GM12878 (cell line): ENCODE measurements at regions not wholly inside any gene's neighbourhood (a gene's known extent, or its start where the extent isn't known, plus 50 kb on each side); places are given as distances from the start of the nearest gene placed in this dataset.

Experiments
- ATAC-seq: fragments of 200-7000 bp; cut with Tn5 transposase; 3 replicates; pipeline ENCODE4 v1.9.1; 2020; ENCODE audit warnings: mild to moderate bottlenecking, moderate library complexity
- BruUV-seq: library from RNA; stranded (reverse); fragments of 400-500 nt; replicated peaks from 2 replicates; lab custom pipeline; 2021; lab: Mats Ljungman, UMichigan
- CTCF ChIA-PET: fragments of 300-600 bp; sonication (Branson Sonifier 250); formaldehyde crosslinking; extraction: SDS; loops from one replicate; lab custom pipeline; 2021; ENCODE audit warnings: inconsistent platforms; lab: Yijun Ruan, JAX
- POLR2A ChIA-PET: fragments of 350-600 bp; formaldehyde crosslinking; extraction: SDS; loops from one replicate; lab custom pipeline; 2021; ENCODE audit warnings: inconsistent platforms; lab: Charles Lee
- RAD21 ChIA-PET: fragments of 300-600 bp; sonication (Branson Sonifier 250); formaldehyde crosslinking; loops from one replicate; lab custom pipeline; 2023; ENCODE audit warnings: antibody characterized with exemption; ENCODE audit not compliant: unreplicated experiment; lab: Charles Lee
- SMC1A ChIA-PET: fragments of 300-600 bp; sonication (Branson Sonifier 250); formaldehyde crosslinking; loops from one replicate; lab custom pipeline; 2023; ENCODE audit not compliant: unreplicated experiment, uncharacterized antibody; lab: Charles Lee
- DNase-seq: peaks from one replicate; pipeline ENCODE4 v3.0.0-alpha.2; 2011; ENCODE audit warnings: low read depth, low spot score
- FAIRE-seq: peaks from 3 replicates; lab custom pipeline; 2011; peaks lifted over from hg19 to GRCh38; lab: Jason Lieb, UNC
- H2AFZ ChIP-seq: 2 replicates; pipeline ENCODE4 v1.6.0; 2011; ENCODE audit warnings: low read depth, low read length, control low read depth; ENCODE audit not compliant: control insufficient read depth
- H3K27ac ChIP-seq: 2 replicates; pipeline ENCODE4 v1.5.1; 2011; ENCODE audit warnings: control low read depth; ENCODE audit not compliant: control insufficient read depth, insufficient read depth
- H3K27me3 ChIP-seq, 2 experiments: replicated peaks in 1 of 2; 2 replicates each; pipeline versions ENCODE4 v1.6.0 to v1.6.1; 2011; ENCODE audit warnings: low read length in 1 of 2; ENCODE audit not compliant: control insufficient read depth in 2 of 2, insufficient read depth in 2 of 2
- H3K36me3 ChIP-seq, 2 experiments: 2 replicates each; pipeline ENCODE4 v1.5.1; 2011; ENCODE audit warnings: low read length in 1 of 2; ENCODE audit not compliant: control insufficient read depth in 2 of 2, insufficient read depth in 2 of 2
- H3K4me1 ChIP-seq: 2 replicates; pipeline ENCODE4 v1.6.1; 2011; ENCODE audit warnings: mild to moderate bottlenecking, low read length, moderate library complexity, mixed read lengths; ENCODE audit not compliant: control insufficient read depth, insufficient read depth
- H3K4me2 ChIP-seq: 2 replicates; pipeline ENCODE4 v1.6.0; 2011; ENCODE audit warnings: control low read depth; ENCODE audit not compliant: control insufficient read depth, insufficient read depth
- H3K4me3 ChIP-seq: fragments of 200-600 bp; sonication (generic); 2 replicates; pipeline ENCODE4 v1.5.1; 2016
- H3K79me2 ChIP-seq: 2 replicates; pipeline ENCODE4 v1.6.0; 2011; ENCODE audit warnings: low read length; ENCODE audit not compliant: control insufficient read depth, insufficient read depth
- H3K9ac ChIP-seq: 2 replicates; pipeline ENCODE4 v1.8.0; 2011; ENCODE audit warnings: low read length, control low read depth, mixed read lengths; ENCODE audit not compliant: control insufficient read depth, insufficient read depth
- H3K9me3 ChIP-seq: replicated peaks from 3 replicates; pipeline ENCODE4 v1.5.1; 2011; ENCODE audit warnings: mild to moderate bottlenecking, low read length; ENCODE audit not compliant: control insufficient read depth, insufficient read depth
- H4K20me1 ChIP-seq: 2 replicates; pipeline ENCODE4 v1.6.0; 2011; ENCODE audit not compliant: control insufficient read depth, insufficient read depth
- EGR1 ChIP-seq, 2 experiments: IDR thresholded peaks; 1 replicate in 1 of 2; 2 replicates in 1 of 2; pipeline ENCODE4 v1.6.1; 2011 to 2012; ENCODE audit warnings: low read depth in 2 of 2, low read length in 2 of 2, borderline replicate concordance in 1 of 2, mild to moderate bottlenecking in 1 of 2, moderate library complexity in 1 of 2
- HDGF ChIP-seq: fragments of 450-650 bp; IDR thresholded peaks from 2 replicates; pipeline ENCODE4 v1.6.1; 2016; ENCODE audit warnings: antibody characterized with exemption
- NR2C1 ChIP-seq: fragments of 450-650 bp; IDR thresholded peaks from 2 replicates; pipeline ENCODE4 v1.6.1; 2017; ENCODE audit warnings: antibody characterized with exemption, mild to moderate bottlenecking, moderate library complexity
- NR2F1 ChIP-seq: fragments of 450-650 bp; conservative IDR thresholded peaks from 2 replicates; pipeline ENCODE4 v1.6.1; 2017; ENCODE audit warnings: mild to moderate bottlenecking
- RBBP5 ChIP-seq: fragments of 200-600 bp; sonication (generic); conservative IDR thresholded peaks from 2 replicates; pipeline ENCODE4 v1.6.1; 2016
- RCOR1 ChIP-seq: conservative IDR thresholded peaks from 2 replicates; pipeline ENCODE4 v1.6.1; 2012; ENCODE audit warnings: low read depth, low read length, improper control_type of control experiment
- SIX5 ChIP-seq: IDR thresholded peaks from 2 replicates; pipeline ENCODE4 v1.6.1; 2011; ENCODE audit warnings: mild to moderate bottlenecking, low read depth, low read length, moderate library complexity; ENCODE audit not compliant: severe bottlenecking
- SMAD1 ChIP-seq: fragments of 450-650 bp; IDR thresholded peaks from 2 replicates; pipeline ENCODE4 v1.6.1; 2018; ENCODE audit warnings: mild to moderate bottlenecking, low read depth; ENCODE audit not compliant: partially characterized antibody
- SPI1 ChIP-seq: IDR thresholded peaks from 2 replicates; pipeline ENCODE4 v1.6.1; 2011; ENCODE audit warnings: low read depth, mild to moderate bottlenecking, low read length, moderate library complexity, borderline replicate concordance; ENCODE audit not compliant: insufficient read depth
- SREBF2 ChIP-seq: IDR thresholded peaks from 2 replicates; pipeline ENCODE4 v1.6.1; 2012; ENCODE audit warnings: mild to moderate bottlenecking, low read length
- WGBS: methylation state at CpG from one replicate; pipeline ENCODE4 v1.1.6; 2016; ENCODE audit warnings: low lambda C conversion rate; ENCODE audit not compliant: insufficient replicate concordance, insufficient coverage; ENCODE audit errors: missing lambda C conversion rate; 5-methylcytosine and 5-hydroxymethylcytosine counted together
- in situ Hi-C: fragments of 300-500 bp; cut with MboI; formaldehyde crosslinking; loops from 9 replicates; pipeline ENCODE4 v1.14.3; 2018; ENCODE audit warnings: mixed read lengths
- intact Hi-C: fragments of 100-400 bp; cut with micrococcal nuclease; formaldehyde crosslinking; loops from one replicate; pipeline ENCODE4 v1.14.2; 2022; ENCODE audit not compliant: unreplicated experiment
- TF ChIP-seq, protein P1 (sequence below): fragments of 450-650 bp; IDR thresholded peaks from 2 replicates; pipeline ENCODE4 v1.6.1; 2017; ENCODE audit warnings: borderline replicate concordance
- TF ChIP-seq, protein P2 (sequence below): fragments of 450-650 bp; IDR thresholded peaks from 2 replicates; pipeline ENCODE4 v1.6.1; 2017; ENCODE audit warnings: mild to moderate bottlenecking

DNA sequence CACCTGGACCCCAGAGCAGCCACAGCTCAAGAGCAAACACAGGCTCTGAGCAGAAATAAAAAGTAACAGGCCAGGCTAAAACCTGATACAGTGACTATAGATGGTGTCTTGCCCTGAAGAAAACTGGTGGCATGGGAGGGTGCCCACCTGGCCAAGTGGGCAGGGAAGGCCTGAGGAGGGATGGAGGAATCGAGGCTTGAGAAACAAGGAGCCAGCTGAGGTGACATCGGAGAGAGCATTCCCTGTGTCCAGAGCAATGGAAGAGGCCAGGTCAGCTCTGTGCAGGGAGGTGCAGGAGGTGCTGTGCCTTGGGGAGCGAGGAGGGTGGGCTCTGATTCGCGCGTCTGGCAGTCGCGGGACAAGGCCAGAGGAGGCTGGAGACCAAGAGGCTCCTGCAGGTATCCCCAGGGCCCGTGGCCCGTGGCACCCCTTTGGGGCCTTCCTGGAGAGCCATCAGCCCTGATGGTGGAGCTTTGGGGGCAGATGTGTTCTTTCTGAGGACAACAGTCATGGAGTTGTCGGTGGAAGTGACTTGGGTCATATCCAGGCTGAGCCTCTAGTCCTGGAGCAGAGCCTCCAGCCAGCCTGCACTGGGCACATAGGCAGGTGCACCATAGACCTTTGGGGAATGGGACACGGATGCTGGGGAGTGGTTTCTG lies 56.1 kb downstream of the PLXNA1 start:
- ChIA-PET POLR2A (no interaction called here), RAD21 (no interaction called here), SMC1A (no interaction called here), CTCF (interaction anchor here (1.2 kb wide), 1 partner anchor 509 kb away, joined by 3 read pairs; no protein-coding TSS in a partner anchor)
- Histone ChIP-seq H3K27me3 (no peaks in the 10 kb centered on the region), H3K36me3 (no peaks in the 10 kb centered on the region), H4K20me1 (no peaks in the 10 kb centered on the region), H2AFZ (no peak overlapping the region), H3K27ac (no peak overlapping the region), H3K4me1 (no peaks in the 10 kb centered on the region), H3K4me3 (no peak overlapping the region), H3K79me2 (no peaks in the 10 kb centered on the region), H3K9ac (no peak overlapping the region), H3K9me3 (no peaks in the 10 kb centered on the region)
- no peak for DNase-seq
- in situ Hi-C loops: no loop called here
- BruUV-seq: no TSS peak
- WGBS: 27% methylated on average over 12 of the region's 12 CpGs
- no peak for TF ChIP-seq NR2C1
- no peak for TF ChIP-seq RBBP5
- TF ChIP-seq SIX5: no peak
- no peak for TF ChIP-seq HDGF
- no peak for TF ChIP-seq NR2F1
- TF ChIP-seq, protein P1, sequence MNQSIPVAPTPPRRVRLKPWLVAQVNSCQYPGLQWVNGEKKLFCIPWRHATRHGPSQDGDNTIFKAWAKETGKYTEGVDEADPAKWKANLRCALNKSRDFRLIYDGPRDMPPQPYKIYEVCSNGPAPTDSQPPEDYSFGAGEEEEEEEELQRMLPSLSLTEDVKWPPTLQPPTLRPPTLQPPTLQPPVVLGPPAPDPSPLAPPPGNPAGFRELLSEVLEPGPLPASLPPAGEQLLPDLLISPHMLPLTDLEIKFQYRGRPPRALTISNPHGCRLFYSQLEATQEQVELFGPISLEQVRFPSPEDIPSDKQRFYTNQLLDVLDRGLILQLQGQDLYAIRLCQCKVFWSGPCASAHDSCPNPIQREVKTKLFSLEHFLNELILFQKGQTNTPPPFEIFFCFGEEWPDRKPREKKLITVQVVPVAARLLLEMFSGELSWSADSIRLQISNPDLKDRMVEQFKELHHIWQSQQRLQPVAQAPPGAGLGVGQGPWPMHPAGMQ: no peak
- TF ChIP-seq EGR1 (IDR thresholded peaks at IDR 0.05; ENCODE audit: borderline replicate concordance in 1 of 2, low read depth in 2 of 2, low read length in 2 of 2): no peak
- no peak for TF ChIP-seq SPI1
- no peak for TF ChIP-seq SMAD1
- TF ChIP-seq, protein P2, sequence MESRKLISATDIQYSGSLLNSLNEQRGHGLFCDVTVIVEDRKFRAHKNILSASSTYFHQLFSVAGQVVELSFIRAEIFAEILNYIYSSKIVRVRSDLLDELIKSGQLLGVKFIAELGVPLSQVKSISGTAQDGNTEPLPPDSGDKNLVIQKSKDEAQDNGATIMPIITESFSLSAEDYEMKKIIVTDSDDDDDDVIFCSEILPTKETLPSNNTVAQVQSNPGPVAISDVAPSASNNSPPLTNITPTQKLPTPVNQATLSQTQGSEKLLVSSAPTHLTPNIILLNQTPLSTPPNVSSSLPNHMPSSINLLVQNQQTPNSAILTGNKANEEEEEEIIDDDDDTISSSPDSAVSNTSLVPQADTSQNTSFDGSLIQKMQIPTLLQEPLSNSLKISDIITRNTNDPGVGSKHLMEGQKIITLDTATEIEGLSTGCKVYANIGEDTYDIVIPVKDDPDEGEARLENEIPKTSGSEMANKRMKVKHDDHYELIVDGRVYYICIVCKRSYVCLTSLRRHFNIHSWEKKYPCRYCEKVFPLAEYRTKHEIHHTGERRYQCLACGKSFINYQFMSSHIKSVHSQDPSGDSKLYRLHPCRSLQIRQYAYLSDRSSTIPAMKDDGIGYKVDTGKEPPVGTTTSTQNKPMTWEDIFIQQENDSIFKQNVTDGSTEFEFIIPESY: no peak
- no peak for TF ChIP-seq SREBF2
- TF ChIP-seq RCOR1: no peak
- TF ChIP-seq, all 136 proteins: peak for 0
- FAIRE-seq: no peak
- no peak overlapping the region for H3K4me2 ChIP-seq
- intact Hi-C loops: no loop called here
- no peak for ATAC-seq
